HG03565 (cell line): ENCODE measurements at regions not wholly inside any gene's neighbourhood (a gene's known extent, or its start where the extent isn't known, plus 50 kb on each side); places are given as distances from the start of the nearest gene placed in this dataset.
A peak's percentile ranks its signal among the peaks of the same experiment; 100 is the strongest.

ENCODE experiments used
- ATAC-seq: cut with Tn5 transposase; IDR thresholded peaks from one replicate; pipeline ENCODE4 v1.9.1; 2021; ENCODE audit warnings: mild to moderate bottlenecking, moderate library complexity; ENCODE audit not compliant: unreplicated experiment

DNA sequence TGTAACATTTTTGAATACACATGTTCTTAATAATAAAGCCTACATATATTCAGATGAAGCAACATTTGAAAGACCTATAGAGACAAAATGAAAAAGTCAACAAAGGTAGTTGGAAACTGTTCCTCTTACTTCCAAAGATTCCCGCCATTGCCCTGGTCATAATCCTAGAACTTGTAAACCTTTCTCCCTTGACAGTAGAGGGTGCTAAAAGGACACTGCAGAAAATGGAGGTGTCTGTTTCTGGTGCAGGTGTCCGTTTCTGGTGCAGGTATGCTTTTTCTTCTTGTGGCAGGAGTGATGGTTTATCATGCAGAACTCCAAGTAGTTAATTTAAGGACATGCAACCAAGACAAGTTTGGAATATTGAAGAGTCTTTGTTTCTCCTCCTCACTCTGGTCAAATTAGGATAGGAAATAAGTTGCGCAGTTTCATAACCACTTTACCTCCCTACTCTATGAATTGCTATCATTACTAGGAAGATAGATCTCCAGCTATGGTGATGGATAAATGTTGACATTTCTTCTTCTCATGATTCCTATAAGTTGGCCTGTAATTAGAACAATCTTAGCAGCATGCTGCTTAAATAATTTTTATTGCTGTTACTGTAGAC, 56.0 kb upstream of the FAM174A start:
- ATAC-seq = peak; percentile 67

DNA sequence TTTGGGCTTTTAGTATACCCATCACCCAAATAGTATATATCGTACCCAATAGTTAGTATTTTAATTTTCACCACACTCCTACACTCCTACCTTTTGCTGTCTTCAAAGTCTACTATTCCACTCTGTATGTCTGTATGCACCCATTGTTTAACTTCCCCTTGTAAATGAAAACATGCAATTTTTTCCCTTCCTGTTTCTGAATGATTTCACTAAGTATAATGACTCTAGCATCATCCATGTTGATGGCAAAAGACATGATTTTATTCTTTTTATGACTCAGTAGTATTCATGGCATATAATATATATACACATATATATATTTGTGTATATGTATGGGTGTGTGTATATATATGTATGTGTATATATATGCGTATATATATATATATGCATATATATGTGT, 63.1 kb upstream of the FAM174A start:
- ATAC-seq = no peak

DNA sequence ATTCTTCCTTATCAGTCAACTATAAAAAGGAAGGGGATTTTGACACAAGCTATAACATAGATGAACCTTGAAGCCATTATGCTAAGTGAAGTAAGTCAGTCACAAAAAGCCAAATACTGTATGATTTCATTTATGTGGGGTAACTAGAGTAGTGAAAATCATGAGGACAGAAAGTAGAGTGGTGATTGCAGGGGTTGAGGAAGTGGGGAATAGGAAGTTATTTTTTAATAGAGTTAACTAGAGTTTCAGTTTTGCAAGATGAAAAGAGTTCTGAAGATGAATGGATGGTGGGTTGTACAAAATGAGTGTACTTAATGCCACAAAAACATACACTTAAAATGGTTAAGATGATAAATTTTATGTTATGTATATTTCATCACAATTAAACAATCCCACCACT, 65.4 kb upstream of the FAM174A start:
- ATAC-seq = peak; percentile 87

DNA sequence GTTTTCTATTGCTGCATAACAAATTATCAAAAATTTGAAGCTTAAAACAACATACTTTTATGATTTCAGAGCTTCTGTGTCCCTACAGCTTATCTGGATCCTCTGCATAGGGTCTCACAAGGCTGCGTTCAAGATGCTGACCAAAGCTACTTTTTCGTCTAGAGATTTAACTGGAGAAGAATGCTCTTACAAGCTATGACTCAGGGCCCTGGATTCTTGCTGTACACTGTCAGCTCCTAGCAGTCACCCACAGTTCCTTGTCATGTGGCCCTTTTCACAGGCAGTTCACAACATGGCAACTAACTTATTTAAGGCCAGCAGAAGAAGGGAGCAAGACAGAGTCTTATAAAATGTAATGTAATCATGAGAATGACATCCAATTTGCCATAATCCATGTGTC, 70.8 kb upstream of the FAM174A start:
- ATAC-seq = no peak

DNA sequence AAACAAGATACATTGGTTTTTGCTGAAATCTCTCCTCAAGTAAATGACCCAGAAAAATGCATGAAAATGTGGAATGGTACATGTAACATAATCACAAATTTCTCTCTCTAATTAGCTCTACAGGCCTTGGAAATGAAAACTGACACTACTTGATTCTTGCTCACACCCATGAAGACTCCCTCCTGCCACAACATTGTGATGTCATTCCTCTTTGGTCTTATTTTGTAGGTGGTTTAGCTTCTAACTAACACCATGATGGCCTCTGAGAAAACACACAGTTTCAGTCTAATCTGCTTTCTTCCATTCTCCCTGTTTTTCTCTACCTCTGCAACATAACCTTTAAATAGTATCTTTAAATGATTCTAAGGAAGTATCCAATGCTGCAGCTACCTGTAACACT, 78.6 kb upstream of the FAM174A start:
- ATAC-seq = no peak

DNA sequence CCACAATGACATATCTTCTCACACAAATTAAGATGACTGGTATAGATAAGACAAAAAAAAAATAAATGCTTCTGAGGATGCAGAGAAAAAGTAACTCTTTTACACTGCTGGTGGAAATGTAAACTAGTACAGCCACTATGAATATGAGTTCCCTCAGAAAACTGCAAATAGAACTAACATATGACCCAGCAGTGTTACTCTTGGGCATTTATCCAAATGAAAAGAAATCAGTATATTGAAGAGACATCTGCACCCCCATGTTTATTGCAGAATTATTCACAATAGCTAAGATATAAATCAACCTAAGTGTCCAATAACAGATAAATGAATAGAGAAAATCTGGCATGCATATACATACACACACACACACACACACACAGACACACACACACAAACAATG, 83.0 kb upstream of the FAM174A start:
- no peak for ATAC-seq

DNA sequence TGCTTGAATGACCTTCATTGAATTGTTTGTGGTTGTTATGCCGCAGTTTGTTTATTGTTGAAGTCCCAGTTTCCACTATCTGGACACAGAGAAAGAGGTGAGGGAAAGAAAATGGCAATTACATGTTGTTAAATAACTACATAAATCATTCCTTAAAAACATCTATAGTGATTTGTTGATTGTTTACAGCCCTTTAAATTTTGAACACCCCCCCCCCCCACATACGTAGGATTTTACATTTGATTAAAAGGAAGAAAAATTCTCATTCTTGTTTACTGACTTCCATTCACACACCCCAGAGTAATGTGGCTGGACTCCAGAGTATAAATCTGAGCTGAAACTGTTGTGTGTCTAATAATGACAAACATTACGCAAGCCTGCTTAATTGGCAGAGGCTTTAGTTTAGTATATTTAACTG, 87.1 kb upstream of the FAM174A start:
- ATAC-seq = no peak

DNA sequence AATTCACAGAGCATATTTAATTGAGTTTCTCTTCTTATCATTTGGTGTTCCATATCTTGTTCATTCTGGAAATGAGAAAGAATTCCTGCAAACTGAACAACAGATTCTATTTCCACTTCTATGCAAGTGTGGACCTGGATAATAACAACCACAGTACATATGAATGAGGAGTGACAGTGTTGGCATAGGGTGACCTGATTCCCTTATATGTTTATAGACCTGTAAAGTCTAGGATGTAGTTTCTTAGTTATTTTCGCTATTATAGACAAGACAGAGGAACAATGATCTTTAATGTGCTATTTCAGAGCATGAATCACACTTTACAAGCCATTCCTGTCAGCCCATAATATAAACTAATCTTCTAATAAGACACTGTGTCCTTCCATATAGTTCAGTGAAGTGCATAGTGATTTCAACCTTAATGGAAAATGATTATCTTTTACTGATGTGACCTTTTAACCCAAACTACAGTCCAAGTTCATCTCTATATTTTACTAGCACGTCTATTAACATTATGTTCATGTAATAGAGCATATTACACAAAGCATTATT, 88.2 kb upstream of the FAM174A start:
- no peak for ATAC-seq

DNA sequence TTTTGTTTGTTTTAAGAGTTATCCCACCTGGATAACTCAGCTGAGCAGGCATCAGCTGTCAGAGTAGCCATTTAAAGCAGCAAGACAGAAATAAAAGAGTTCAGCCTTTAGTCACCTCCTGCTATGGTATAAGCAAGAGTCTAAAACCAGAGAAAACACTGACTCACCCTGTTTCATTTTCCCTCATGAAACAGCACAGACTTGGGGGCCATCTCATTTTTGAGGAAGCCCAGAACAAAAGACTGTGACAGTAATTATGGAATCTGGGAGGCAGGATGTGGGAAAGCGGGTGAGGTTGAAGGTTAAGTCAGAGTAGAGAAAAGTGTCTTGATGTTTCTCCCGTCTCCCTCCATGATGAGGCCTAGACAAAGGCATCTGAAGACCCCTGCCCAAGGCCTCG, 90.2 kb upstream of the FAM174A start:
- no peak for ATAC-seq

DNA sequence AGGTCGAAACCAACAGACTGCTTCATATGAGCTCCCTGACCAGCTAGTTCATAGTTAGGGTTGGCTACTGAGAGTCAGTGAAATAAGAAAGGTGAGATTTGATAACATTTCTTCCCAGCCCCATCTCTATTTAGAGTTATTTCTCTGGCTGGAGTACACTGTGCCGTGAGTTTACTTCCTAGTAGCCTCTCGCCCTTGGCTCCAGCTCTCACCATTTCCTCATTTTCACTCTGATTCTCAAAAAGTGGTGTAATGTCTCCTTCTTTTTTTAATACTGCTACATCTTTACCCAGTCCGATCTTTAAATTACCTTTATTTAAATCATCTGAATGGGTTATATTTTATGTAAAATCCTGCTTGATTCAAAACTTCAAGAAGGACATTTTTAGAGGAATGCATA, 100.4 kb upstream of the FAM174A start:
- no peak for ATAC-seq

DNA sequence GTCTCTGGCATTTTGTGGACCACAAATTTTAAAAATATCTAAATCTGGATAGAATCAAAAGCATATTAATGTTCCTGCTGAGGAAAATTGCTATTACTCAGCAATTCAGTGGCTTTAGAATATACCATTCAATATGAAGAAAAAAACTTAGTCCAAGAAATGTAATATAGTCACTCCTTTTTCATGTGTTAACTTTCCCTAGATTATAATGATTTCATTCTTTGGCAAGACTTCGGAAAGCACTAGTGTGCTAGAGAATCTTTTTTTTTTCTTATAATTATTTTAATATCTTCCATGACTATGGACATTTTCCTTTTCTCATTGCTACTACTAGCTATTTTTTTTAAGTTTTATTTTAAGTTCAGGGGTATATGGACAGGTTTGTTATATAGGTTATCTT, 102.4 kb upstream of the FAM174A start:
- ATAC-seq = no peak

DNA sequence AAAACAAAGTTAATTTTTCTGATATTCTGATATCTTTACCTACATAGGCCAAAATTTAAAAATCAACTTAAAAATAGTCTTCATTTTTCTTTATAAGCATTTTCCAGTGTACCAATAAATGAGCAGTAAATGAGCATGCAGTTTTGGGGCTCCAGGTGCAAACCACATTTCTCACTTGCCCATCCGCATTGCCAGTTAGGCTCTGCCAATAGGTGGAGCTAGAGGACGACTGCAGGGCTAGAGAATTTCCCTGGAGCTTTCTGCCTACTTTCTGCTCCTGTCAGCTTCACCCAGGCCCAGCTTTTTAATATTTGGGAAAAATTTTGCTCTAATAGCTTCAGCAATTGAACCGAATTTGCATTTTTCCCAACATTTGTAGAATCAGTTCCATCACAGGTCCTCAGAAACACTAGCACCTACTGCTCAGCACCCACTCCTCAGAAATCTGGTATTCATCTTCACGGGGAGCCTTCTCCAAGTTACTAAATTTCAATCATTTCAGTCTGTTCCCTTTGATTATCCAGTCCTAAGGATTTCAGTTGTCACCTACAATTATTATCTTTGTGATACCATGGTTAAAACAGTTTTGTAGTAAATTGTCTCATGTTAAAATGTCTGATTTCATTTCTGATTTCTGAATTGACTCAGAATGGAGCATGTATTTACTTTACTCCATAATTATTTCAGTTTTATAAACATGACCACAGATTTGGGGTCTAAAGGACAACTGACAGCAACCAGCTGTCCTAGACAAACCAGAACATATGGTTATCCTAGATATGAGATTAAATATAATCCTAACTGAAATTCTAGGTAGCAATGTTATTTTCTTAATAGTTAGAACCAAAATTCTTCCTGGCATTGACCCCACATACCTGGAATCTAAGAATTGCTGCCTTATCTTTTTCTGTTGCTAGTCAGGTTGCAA, 104.6 kb upstream of the FAM174A start:
- ATAC-seq = peak; percentile 75

DNA sequence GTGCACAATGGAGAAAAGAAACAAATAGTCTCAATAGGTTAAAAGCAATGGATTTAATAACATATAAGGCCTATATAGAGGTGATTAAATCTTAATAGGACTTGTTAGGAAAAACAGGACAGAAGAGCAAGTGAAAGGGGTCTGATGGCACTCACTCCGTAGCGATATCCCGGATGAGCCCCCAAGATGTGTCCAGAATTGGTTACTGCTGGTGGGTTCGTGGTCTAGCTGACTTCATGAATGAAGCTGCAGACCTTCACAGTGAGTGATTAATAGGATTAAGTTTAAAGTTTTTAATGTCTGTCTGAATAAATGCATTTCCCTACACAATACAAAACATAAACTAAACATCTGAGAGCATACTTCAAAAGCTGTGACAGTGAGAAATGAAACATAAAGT, 110.4 kb upstream of the FAM174A start:
- ATAC-seq = no peak

DNA sequence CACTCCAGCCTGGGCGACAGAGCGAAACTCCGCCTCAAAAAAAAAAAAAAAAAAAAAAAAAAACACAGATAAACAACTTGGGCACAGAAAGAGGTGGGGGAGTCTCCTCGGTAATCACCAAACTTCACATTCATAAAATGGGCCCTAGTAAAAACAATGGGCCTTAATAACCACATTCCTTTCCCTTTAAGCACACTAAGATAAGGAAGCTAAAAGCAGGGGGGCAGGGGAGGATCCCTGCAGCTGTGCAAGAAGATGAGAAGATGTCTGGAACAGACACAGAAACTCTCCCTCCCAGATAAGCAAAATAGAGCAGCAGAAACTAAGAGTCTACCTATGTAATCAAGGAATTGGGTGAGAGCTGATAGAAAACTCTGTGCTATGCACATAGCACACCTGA, 111.2 kb upstream of the FAM174A start:
- ATAC-seq = no peak

DNA sequence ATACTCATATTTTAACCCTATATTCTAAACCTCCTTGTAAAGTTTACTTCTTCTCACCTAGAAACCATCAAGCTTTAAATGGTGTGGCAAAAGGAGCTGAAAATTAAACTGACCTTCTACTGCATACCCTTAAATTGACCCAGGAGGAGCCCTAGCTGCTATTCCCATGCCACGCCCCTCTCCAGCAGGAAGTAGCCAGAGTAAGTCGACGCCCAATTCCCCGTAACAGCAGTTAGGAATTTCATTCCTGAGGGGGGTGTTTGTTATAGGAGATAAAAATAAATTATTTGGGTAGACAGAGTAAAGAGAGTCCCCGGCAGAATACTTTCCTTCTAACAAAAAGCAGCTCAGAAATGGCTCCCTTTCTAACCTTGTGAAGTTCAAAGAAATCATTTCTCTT, 111.8 kb upstream of the FAM174A start:
- no peak for ATAC-seq

DNA sequence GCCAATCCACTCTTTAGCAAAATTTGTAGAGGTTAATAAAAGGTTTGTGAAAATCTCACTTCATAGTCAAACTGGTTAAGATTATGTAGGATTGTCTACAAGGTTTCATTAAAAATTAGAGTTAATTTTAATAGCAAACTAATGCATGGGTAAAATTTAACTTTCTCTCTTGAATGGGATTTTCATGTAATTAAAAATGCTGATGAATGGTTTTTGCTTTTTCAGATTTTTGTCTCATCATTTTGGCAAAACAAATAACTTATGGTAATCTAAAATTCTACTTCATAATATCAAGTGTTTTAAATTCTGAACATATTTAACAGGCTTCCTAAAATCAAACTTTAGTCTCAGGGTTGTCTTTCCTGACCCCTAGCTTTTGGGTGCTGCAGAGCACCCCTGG, 113.8 kb upstream of the FAM174A start:
- ATAC-seq = no peak

DNA sequence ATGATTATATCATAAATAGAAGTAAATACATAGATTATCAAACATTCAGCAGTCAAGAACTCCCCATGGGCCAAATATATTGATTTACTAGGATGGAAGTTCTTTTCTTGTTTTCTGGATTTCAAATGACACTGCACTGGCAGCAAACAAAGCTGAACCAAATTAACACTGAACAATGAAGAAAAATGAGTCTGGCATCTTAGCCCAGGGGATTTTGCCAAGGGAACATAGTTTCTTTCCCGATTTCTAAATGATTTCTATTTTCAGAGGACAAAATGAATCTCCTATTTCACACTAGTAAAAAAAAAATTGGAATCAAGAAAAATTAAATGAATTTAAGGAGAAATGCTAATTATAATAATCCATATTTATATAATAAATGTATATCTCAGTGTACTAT, 116.9 kb upstream of the FAM174A start:
- no peak for ATAC-seq

DNA sequence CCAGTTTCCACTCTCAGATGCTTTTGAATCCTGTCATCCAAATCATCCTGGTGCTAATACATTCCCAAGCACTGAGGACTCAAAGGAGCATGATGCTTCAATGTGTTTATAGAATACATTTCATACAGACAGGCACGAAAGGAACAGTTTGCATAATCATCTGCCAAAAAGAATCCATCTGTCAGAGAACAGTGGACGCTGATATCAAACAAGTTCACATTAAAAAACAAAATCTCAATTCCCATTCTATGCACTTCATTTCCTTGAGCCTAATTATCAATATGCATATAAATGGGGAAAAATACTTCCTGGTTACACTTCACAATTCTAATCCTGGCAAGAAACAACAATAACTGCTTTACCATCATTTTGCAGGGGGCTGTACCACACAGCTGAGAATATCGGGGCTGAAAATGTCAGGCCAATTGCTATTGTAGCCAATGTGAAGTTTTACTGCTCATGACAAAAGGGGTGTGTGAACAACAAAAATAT, 125.5 kb upstream of the FAM174A start:
- no peak for ATAC-seq

DNA sequence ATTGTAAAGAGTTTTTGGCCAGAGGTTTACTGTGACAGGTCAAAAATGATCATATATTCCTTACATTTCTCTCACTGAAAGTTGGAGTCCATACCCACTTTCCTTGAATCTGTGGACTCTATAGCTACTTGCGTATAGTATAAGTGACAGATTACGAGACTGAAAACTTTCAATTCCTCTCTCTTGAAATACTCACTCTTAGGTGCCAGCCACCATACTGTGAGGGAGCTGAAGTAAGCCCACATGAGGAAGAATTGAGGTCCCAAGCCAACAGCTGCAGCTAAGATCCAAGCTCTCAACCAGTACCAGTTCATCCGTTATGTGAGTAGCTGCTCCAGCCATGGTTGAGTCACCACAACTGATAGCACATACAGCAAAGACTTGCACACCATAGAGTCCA, 128.1 kb upstream of the FAM174A start:
- no peak for ATAC-seq

DNA sequence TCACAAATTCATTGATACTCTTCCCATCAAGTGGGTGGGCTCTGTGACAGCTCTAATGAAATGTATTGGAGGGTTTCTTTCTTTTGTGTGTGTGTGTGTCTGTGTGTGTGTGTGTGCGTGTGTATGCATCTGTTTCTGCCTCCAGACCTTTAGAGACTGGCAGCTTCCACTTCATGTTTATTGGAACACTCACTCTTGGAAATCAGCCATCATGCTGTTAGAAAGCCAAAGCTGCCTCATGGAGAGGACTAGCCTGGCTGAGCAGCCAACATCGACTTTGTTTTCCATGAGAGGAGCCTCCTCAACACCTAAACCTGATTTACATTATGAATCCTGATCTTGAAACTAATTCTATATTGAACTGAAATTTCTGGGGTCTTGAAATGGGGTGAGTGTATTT, 128.5 kb upstream of the FAM174A start:
- no peak for ATAC-seq

DNA sequence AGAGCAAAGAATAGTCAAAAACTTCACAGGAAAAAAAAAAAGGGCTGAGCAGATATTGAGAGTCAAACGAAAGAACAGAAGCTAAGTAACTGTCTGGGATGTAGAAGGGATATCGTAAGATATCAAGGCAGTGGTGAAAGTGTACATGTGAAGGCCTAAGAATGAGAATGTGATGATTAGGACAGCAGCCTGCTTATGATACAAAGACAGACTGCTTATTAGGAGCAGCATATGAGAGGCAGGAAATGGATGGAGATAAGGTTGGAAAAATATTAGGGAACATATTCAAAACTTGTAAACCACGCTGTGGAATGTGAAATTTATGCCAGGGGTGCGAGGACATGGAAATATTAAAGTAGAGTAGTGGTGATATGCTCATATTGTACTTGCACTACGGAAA, 133.1 kb upstream of the FAM174A start:
- ATAC-seq = no peak

DNA sequence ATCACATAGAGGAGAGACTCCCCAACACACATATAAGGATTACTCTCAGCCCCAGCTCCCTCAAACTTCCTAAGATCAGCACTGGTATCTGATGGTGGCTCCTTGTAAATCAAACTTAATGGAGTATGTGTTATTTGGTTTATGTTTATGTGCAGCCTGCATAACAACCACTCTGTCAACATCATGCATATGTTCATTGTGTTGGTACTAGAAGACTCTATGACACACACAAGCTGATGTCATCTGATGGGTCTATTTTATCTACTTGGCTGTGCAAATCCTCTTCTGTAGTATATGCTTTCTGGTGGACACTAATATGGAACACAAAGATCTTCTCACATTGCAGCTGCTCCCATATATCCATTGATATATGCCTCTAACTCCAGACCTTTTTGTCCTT, 134.0 kb upstream of the FAM174A start:
- ATAC-seq = no peak
